ENCODE measurements at regions not wholly inside any gene's neighbourhood (a gene's known extent, or its start where the extent isn't known, plus 50 kb on each side); places are given as distances from the start of the nearest gene placed in this dataset.

DNA sequence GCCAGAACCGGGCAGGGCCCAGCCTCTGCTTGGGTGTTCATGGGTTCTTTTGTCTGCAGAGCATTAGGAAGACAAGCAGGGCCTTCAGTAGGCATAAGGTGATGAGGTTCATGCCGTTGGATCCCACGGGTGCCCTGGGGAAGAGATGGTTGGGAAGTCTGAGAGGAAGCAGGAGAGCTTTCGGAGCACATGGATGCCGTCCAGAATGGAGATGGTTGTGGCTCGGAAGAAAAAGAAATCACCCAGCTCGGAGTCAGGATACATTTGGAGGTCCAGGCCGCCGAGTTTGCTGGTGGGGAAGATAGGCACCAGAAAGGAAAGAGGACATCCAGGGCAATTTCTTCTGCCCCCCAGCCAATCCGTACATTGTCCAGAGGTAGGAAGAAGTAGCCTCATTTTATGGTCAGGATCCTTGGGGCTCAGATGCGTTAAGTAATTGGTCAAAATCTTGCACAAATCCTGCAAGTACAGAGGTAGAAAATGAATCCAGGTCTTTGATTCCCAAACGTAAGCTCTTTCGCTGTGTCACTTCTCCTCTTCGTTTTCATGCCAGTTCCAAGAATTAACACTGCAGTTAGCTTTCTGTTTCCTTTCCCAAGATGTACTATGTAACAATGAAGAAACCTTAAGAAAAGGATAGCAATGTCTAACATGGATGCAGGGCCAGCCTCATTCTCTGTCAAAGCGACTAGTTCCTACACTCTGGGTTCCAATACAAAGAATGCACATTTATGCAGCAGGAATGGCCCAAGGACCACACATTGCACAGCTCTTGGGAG is 147.8 kb upstream of the KLF6 start:
- no peak for DNase-seq
- no peak overlapping the region for H2BK20ac ChIP-seq (ENCODE audit: low read depth, low read length, poor library complexity, severe bottlenecking)
- H4K20me1 ChIP-seq (ENCODE audit: control insufficient read depth, insufficient read depth, insufficient read length), result no peaks in the 10 kb centered on the region
- H4K5ac ChIP-seq (ENCODE audit: insufficient read length, low read depth, low read length), result no peak overlapping the region
- no peaks in the 10 kb centered on the region for H3K4me1 ChIP-seq (ENCODE audit: insufficient read depth, low read length)
- H3K36me3 Mint-ChIP-seq (ENCODE audit: insufficient read depth in 1 of 3, low read depth in 3 of 3), result no peaks in the 10 kb centered on the region
- H3K4me1 Mint-ChIP-seq, result peaks cover 5 to 6% of the 10 kb centered on the region in 2 experiments
- H3K27ac Mint-ChIP-seq, result no peak overlapping the region
- no peak overlapping the region for H2BK5ac ChIP-seq (ENCODE audit: insufficient read length, low read length)
- no peak overlapping the region for H2AFZ ChIP-seq (ENCODE audit: low read length)
- no peaks in the 10 kb centered on the region for H3K79me1 ChIP-seq (ENCODE audit: insufficient read depth, low read depth, low read length, poor library complexity, severe bottlenecking)
- no peak overlapping the region for H3K4me3 Mint-ChIP-seq
- H3K9me3 Mint-ChIP-seq, result no peaks in the 10 kb centered on the region; a peak in 1 of 5 replicates
- no peak overlapping the region for H3K4me2 ChIP-seq (ENCODE audit: insufficient read depth, insufficient read length, low read length)
- no CpG with 5 or more reads among the region's 15 CpGs for WGBS (ENCODE audit: extremely low coverage, insufficient read length, low lambda C conversion rate)
- H3K23me2 ChIP-seq (ENCODE audit: insufficient read length, low read depth, low read length, poor library complexity, severe bottlenecking), result no peaks in the 10 kb centered on the region
- H3K27me3 ChIP-seq (ENCODE audit: insufficient read depth, low read length), result no peaks in the 10 kb centered on the region
- H3K9ac ChIP-seq (ENCODE audit: extremely low read depth, insufficient read length, low read length), result no peak overlapping the region
- peaks cover 2% of the 10 kb centered on the region for H3K27me3 Mint-ChIP-seq (ENCODE audit: low read depth)
- H3K27ac ChIP-seq (ENCODE audit: insufficient read length, low read depth, low read length), result no peak overlapping the region
- H3T11ph ChIP-seq (ENCODE audit: low read length), result no peak overlapping the region
- no peaks in the 10 kb centered on the region for H3K79me2 ChIP-seq (ENCODE audit: insufficient read depth, low read length)
- H2BK12ac ChIP-seq (ENCODE audit: insufficient read length, low read depth, low read length), result no peak overlapping the region
- H2BK15ac ChIP-seq (ENCODE audit: low read depth, low read length), result no peak overlapping the region
- H3K14ac ChIP-seq (ENCODE audit: insufficient read depth, low read length), result no peak overlapping the region
- H3K23ac ChIP-seq (ENCODE audit: insufficient read length, low read depth, low read length), result no peak overlapping the region
- H3K18ac ChIP-seq (ENCODE audit: insufficient read length, low read depth, low read length), result no peak overlapping the region
- H2BK120ac ChIP-seq (ENCODE audit: low read depth, low read length, poor library complexity, severe bottlenecking), result no peak overlapping the region
- no peak overlapping the region for H2AK5ac ChIP-seq (ENCODE audit: insufficient read length, low read length)
- H3K4ac ChIP-seq (ENCODE audit: low read depth, low read length), result no peak overlapping the region
- TF ChIP-seq, protein P1, sequence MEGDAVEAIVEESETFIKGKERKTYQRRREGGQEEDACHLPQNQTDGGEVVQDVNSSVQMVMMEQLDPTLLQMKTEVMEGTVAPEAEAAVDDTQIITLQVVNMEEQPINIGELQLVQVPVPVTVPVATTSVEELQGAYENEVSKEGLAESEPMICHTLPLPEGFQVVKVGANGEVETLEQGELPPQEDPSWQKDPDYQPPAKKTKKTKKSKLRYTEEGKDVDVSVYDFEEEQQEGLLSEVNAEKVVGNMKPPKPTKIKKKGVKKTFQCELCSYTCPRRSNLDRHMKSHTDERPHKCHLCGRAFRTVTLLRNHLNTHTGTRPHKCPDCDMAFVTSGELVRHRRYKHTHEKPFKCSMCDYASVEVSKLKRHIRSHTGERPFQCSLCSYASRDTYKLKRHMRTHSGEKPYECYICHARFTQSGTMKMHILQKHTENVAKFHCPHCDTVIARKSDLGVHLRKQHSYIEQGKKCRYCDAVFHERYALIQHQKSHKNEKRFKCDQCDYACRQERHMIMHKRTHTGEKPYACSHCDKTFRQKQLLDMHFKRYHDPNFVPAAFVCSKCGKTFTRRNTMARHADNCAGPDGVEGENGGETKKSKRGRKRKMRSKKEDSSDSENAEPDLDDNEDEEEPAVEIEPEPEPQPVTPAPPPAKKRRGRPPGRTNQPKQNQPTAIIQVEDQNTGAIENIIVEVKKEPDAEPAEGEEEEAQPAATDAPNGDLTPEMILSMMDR (conservative IDR thresholded peaks at IDR 0.05), result no peak
- no peaks in the 10 kb centered on the region for H3K9me3 ChIP-seq (ENCODE audit: control insufficient read depth, low read depth, low read length)
- no peak overlapping the region for H4K8ac ChIP-seq (replicated peaks; ENCODE audit: insufficient read length, low read depth, low read length)
- H3K56ac ChIP-seq (ENCODE audit: insufficient read length, low read depth, low read length), result no peak overlapping the region
- H4K91ac ChIP-seq (ENCODE audit: insufficient read length, low read depth, low read length), result no peak overlapping the region
